Stimulated activated CD4-positive, alpha-beta T cell treated with anti-CD3 and anti-CD28 coated beads, Interleukin-12 subunit alpha, Interleukin-12 subunit beta, amount 100 ng/mL, for 4 hours (primary cell): ENCODE measurements at regions not wholly inside any gene's neighbourhood (a gene's known extent, or its start where the extent isn't known, plus 50 kb on each side); places are given as distances from the start of the nearest gene placed in this dataset.

Source experiments
- DNase-seq: peaks from one replicate; pipeline ENCODE4 v3.0.0-alpha.2; 2020

GRCh38 chr18:25710981-25711380 is 359.0 kb upstream of the ZNF521 start:
- no peak for DNase-seq

GRCh38 chr18:25705650-25706049 is 353.7 kb upstream of the ZNF521 start:
- no peak for DNase-seq

- no peak for DNase-seq
Measured at GRCh38 chr18:25704494-25704893, 352.5 kb upstream of the ZNF521 start.

GRCh38 chr18:25704071-25704470 is 352.1 kb upstream of the ZNF521 start:
- DNase-seq: no peak

GRCh38 chr18:25701821-25702220 is 349.9 kb upstream of the ZNF521 start:
- no peak for DNase-seq

- DNase-seq: no peak
Measured at GRCh38 chr18:25686960-25687500, 335.1 kb upstream of the ZNF521 start.

GRCh38 chr18:25685088-25685487 is 333.1 kb upstream of the ZNF521 start:
- DNase-seq: no peak

GRCh38 chr18:25679491-25679890 is 327.5 kb upstream of the ZNF521 start:
- DNase-seq: no peak

GRCh38 chr18:25678221-25678620 is 326.3 kb upstream of the ZNF521 start:
- DNase-seq: no peak

- DNase-seq: no peak
Measured at GRCh38 chr18:25675123-25675850, 323.3 kb upstream of the ZNF521 start.

- no peak for DNase-seq
Measured at GRCh38 chr18:25674183-25674582, 322.2 kb upstream of the ZNF521 start.

- DNase-seq: no peak
Measured at GRCh38 chr18:25672490-25672889, 320.5 kb upstream of the ZNF521 start.

GRCh38 chr18:25669741-25670140 is 317.8 kb upstream of the ZNF521 start:
- no peak for DNase-seq

- no peak for DNase-seq
Measured at GRCh38 chr18:25662272-25662671, 310.3 kb upstream of the ZNF521 start.

- DNase-seq: no peak
Measured at GRCh38 chr18:25661831-25662230, 309.9 kb upstream of the ZNF521 start.

- no peak for DNase-seq
Measured at GRCh38 chr18:25659541-25659940, 307.6 kb upstream of the ZNF521 start.

- no peak for DNase-seq
Measured at GRCh38 chr18:25658476-25658875, 306.5 kb upstream of the ZNF521 start.

GRCh38 chr18:25651553-25651952 is 299.6 kb upstream of the ZNF521 start:
- no peak for DNase-seq

GRCh38 chr18:25650201-25650941 is 298.4 kb upstream of the ZNF521 start:
- DNase-seq: no peak

- DNase-seq: no peak
Measured at GRCh38 chr18:25648716-25649260, 296.8 kb upstream of the ZNF521 start.

- DNase-seq: no peak
Measured at GRCh38 chr18:25647404-25647803, 295.4 kb upstream of the ZNF521 start.

- DNase-seq: no peak
Measured at GRCh38 chr18:25646971-25647370, 295.0 kb upstream of the ZNF521 start.

- DNase-seq: no peak
Measured at GRCh38 chr18:25639596-25639995, 287.6 kb upstream of the ZNF521 start.

- no peak for DNase-seq
Measured at GRCh38 chr18:25633563-25633962, 281.6 kb upstream of the ZNF521 start.
